ENCODE measurements at regions not wholly inside any gene's neighbourhood (a gene's known extent, or its start where the extent isn't known, plus 50 kb on each side); places are given as distances from the start of the nearest gene placed in this dataset.

DNA sequence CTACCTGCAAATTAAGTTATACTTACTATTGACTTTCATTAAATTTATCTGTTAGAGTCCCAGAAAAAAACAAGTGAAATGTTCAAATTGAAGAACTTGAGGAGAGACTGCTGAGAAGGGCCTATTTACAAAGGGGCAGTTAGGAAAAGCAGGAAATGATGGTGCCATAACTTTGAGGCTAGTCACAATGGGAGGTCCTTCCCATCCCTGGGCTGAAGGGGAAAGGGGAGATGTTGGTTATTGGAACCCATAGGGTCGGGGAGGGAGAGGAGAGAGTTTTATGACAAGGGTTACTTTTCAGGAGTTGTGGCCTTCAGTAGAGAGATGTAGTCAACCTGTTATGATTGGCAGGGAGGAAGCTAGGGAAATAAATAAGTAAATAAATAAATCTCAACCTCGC, 169.1 kb downstream of the DMRT2 start:
- intact Hi-C loops (cut with DNase I): no loop called here
- FAIRE-seq (no peak), DNase-seq (no peak)

GRCh38 chr9:1221298-1221697, 171.1 kb downstream of the DMRT2 start:
- 84 to 88% methylated on average over 7 of the region's 7 CpGs for WGBS, 2 donors
- Histone ChIP-seq H3K4me3 (no peak overlapping the region), H3K27me3 (no peaks in the 10 kb centered on the region), H3K4me1 (no peaks in the 10 kb centered on the region), H3K36me3 (no peaks in the 10 kb centered on the region), H3K9me3 (no peaks in the 10 kb centered on the region), H3K27ac (no peak overlapping the region)
- intact Hi-C loops (cut with DNase I): no loop called here
- no peak for FAIRE-seq
- ATAC-seq: no peak
- TF ChIP-seq CTCF (IDR thresholded peaks at IDR 0.05): no peak
- DNase-seq: no peak

More for the DNA sequence above, 169.1 kb downstream of the DMRT2 start:
- no peak overlapping the region for H3K27ac ChIP-seq
- ATAC-seq: no peak
- H3K4me1 ChIP-seq: no peaks in the 10 kb centered on the region
- H3K9me3 ChIP-seq: no peaks in the 10 kb centered on the region
- TF ChIP-seq CTCF (IDR thresholded peaks at IDR 0.05): no peak
- WGBS, 2 donors: 75 to 84% methylated on average over 2 of the region's 2 CpGs
- H3K4me3 ChIP-seq: no peak overlapping the region
- H3K36me3 ChIP-seq: no peaks in the 10 kb centered on the region
- no peaks in the 10 kb centered on the region for H3K27me3 ChIP-seq

DNA sequence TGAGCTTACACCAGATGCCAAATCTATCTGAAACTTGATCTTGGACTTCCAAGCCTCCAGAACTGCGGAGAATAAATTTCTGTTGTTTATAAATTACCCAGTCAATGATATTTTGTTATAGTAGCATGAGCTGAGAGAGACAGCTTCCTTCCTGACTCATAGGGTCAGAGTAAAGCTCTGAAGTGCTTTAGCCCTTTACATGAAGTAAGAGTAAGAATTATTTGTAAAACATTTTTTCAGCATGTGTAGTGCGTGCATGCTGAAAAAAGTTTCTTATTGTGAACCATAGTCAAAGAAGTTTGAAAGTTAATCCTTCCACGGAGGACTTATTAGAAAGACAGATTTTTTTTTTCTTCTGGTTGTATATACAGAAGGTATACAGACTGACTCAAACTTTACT, 172.4 kb downstream of the DMRT2 start:
- 48 to 50% methylated on average over 3 of the region's 3 CpGs for WGBS, 2 donors

DNA sequence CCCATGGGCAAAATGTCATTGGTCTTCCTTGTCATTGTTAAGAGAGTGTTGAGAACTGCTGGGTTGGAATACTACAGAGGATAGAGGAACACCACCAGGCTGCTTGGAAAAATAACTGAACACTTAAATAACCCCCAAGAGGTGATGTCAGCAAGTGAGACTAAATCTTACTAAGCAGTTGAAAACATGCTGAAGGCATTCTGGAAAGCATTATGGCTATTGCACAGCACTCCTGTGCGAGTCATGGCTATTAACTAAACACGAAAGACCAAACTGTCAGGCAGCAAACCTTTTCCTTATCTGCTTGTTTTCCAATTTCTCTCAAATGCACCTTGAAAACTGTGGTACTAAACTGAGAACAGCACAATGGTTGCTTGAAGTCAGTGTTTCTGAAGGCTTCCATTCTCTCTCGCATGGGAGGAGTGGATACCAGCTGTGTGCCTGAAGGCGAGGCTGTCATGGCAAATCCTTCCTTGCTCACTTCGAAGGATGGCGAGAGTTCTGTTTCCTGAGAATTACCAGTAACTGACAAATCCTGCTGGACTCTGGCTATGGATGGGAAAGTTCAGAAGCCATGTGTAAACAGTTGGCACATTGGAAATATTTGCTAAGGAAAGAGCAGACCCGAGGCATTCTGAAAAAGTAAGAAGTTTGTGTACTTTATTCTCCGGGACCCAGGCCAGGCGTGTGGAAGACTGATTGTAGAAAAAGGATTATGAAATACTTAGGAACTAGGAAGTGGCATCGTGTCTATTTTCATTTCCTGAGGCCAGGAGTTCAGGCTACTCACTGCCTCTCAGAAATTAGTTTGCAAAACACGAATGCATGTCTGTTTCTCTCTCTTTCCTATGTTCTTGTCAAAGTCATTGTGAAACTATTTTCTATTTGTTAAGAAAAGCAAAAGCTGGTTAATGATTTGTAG, 182.1 kb downstream of the DMRT2 start:
- DNase-seq (peak in 4 of 6 donors; percentile 62 to 82 (median 70)), FAIRE-seq (peak; percentile 68), ATAC-seq (peak; percentile 94 to 98 (median 97))
- Histone ChIP-seq H3K4me3 (peak overlapping the region in 1 of 4 donors; percentile 11), H3K9me3 (no peaks in the 10 kb centered on the region), H3K27ac (peak overlapping the region in 3 of 4 donors; percentile 3 to 71 (median 60)), H3K27me3 (no peaks in the 10 kb centered on the region), H3K4me1 (peaks cover 3 to 11% (median 8%) of the 10 kb centered on the region in 3 donors), H3K36me3 (no peaks in the 10 kb centered on the region)
- WGBS, 2 donors: 5 to 9% methylated on average over 11 of the region's 11 CpGs
- no peak for TF ChIP-seq CTCF (IDR thresholded peaks at IDR 0.05)
- intact Hi-C loops (cut with DNase I): no loop called here

More for the DNA sequence above, 172.4 kb downstream of the DMRT2 start:
- ATAC-seq (no peak), FAIRE-seq (no peak), DNase-seq (no peak)
- Histone ChIP-seq H3K4me3 (no peak overlapping the region), H3K27me3 (no peaks in the 10 kb centered on the region), H3K4me1 (no peaks in the 10 kb centered on the region), H3K27ac (no peak overlapping the region), H3K36me3 (no peaks in the 10 kb centered on the region), H3K9me3 (no peaks in the 10 kb centered on the region)
- intact Hi-C loops (cut with DNase I): no loop called here
- TF ChIP-seq CTCF (IDR thresholded peaks at IDR 0.05): no peak

GRCh38 chr9:1233568-1233967, 183.4 kb downstream of the DMRT2 start:
- Histone ChIP-seq H3K4me1 (peaks cover 3 to 11% (median 8%) of the 10 kb centered on the region in 3 donors), H3K4me3 (no peak overlapping the region), H3K36me3 (no peaks in the 10 kb centered on the region), H3K27me3 (no peaks in the 10 kb centered on the region), H3K9me3 (no peaks in the 10 kb centered on the region), H3K27ac (no peak overlapping the region)
- DNase-seq (no peak), ATAC-seq (no peak), FAIRE-seq (no peak)
- no peak for TF ChIP-seq CTCF (IDR thresholded peaks at IDR 0.05)
- intact Hi-C loops (cut with DNase I): no loop called here
- WGBS, 2 donors: 72 to 73% methylated on average over 2 of the region's 2 CpGs

All from pancreas (tissue), 10 donors.